Upper lobe of right lung (tissue), 1 donor: ENCODE measurements at regions not wholly inside any gene's neighbourhood (a gene's known extent, or its start where the extent isn't known, plus 50 kb on each side); places are given as distances from the start of the nearest gene placed in this dataset.
"Not testable (repeated sequence)": the region's sequence is repeated elsewhere in the genome, so short reads cannot be mapped to it uniquely, and the experiment has no call there.

Experiments used
- ATAC-seq: fragments of 200-7000 bp; cut with Tn5 transposase; one replicate; pipeline ENCODE4 v1.9.1; 2020; ENCODE audit warnings: mild to moderate bottlenecking, moderate library complexity
- DNase-seq: peaks from one replicate; pipeline ENCODE4 v3.0.0-alpha.2; 2020
- H3K27ac ChIP-seq: fragments of 200-600 bp; one replicate; pipeline ENCODE4 v1.8.0; 2022
- H3K27me3 ChIP-seq: fragments of 200-600 bp; one replicate; pipeline ENCODE4 v1.8.0; 2022; ENCODE audit warnings: mild to moderate bottlenecking
- H3K36me3 ChIP-seq: fragments of 200-600 bp; one replicate; pipeline ENCODE4 v1.8.0; 2022
- H3K4me1 ChIP-seq: fragments of 200-600 bp; one replicate; pipeline ENCODE4 v1.8.0; 2022
- H3K4me3 ChIP-seq: fragments of 200-600 bp; one replicate; pipeline ENCODE4 v1.8.0; 2022; ENCODE audit warnings: mild to moderate bottlenecking
- H3K9me3 ChIP-seq: fragments of 200-600 bp; one replicate; pipeline ENCODE4 v1.8.0; 2022
- intact Hi-C: fragments of 100-400 bp; cut with DNase I; formaldehyde crosslinking; loops from one replicate; pipeline ENCODE4 v1.11.0; 2022
- TF ChIP-seq, protein P1 (sequence below): fragments of 200-600 bp; IDR thresholded peaks from one replicate; pipeline ENCODE4 v1.8.0; 2022; ENCODE audit warnings: antibody characterized with exemption
- donor health status: DM: no; HTN: yes; CAD: no; lungs with severe emphysema.

DNA sequence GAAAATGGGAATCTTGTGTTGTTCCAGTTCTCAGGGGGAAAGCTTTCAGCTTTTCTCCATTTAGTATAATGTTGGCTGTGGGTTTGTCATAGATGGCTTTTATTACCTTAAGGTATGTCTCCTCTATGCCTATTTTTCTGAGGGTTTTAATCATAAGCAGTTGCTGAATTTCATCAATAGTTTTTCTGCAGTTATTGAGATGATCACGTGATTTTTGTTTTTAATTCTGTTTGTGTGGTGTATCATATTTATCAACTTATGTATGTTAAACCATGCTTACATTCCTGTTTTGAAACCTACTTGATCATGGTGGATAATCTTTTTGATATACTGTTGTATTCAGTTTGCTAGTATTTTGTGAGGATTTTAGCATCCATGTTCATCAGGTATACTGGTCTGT lies 66.8 kb upstream of the CENPE start:
- H3K4me3 ChIP-seq, result no peak overlapping the region
- ATAC-seq, result no peak
- DNase-seq, result no peak
- TF ChIP-seq, protein P1, sequence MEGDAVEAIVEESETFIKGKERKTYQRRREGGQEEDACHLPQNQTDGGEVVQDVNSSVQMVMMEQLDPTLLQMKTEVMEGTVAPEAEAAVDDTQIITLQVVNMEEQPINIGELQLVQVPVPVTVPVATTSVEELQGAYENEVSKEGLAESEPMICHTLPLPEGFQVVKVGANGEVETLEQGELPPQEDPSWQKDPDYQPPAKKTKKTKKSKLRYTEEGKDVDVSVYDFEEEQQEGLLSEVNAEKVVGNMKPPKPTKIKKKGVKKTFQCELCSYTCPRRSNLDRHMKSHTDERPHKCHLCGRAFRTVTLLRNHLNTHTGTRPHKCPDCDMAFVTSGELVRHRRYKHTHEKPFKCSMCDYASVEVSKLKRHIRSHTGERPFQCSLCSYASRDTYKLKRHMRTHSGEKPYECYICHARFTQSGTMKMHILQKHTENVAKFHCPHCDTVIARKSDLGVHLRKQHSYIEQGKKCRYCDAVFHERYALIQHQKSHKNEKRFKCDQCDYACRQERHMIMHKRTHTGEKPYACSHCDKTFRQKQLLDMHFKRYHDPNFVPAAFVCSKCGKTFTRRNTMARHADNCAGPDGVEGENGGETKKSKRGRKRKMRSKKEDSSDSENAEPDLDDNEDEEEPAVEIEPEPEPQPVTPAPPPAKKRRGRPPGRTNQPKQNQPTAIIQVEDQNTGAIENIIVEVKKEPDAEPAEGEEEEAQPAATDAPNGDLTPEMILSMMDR, result no peak
- H3K27me3 ChIP-seq, result no peaks in the 10 kb centered on the region
- no peaks in the 10 kb centered on the region for H3K4me1 ChIP-seq
- no peaks in the 10 kb centered on the region for H3K9me3 ChIP-seq
- H3K27ac ChIP-seq, result no peak overlapping the region
- H3K36me3 ChIP-seq, result no peaks in the 10 kb centered on the region
- intact Hi-C loops, result no loop called here

DNA sequence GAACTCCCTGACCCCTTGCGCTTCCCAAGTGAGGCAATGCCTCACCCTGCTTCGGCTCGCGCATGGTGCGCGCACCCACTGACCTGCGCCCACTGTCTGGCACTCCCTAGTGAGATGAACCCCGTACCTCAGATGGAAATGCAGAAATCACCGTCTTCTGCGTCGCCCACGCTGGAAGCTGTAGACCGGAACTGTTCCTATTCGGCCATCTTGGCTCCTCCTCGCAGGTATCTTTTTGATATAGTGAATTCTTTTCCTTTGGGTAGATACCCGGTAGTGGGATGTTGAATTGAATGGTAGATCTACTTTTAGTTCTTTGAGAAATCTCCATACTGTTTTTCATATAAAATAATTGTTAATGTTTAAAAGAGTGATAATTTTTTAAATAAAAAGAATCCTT lies 57.9 kb upstream of the CENPE start:
- H3K4me3 ChIP-seq, intact Hi-C loops, H3K27ac ChIP-seq, ATAC-seq, H3K36me3 ChIP-seq, H3K27me3 ChIP-seq, DNase-seq, H3K9me3 ChIP-seq, H3K4me1 ChIP-seq: not testable (repeated sequence)
